Pancreas (tissue), 10 donors: ENCODE measurements at regions not wholly inside any gene's neighbourhood (a gene's known extent, or its start where the extent isn't known, plus 50 kb on each side); places are given as distances from the start of the nearest gene placed in this dataset.

ENCODE experiments used
- ATAC-seq, 4 donors: fragments of 200-7000 bp; cut with Tn5 transposase; one replicate each; pipeline versions ENCODE4 v1.8.0 to v1.9.1; 2020; ENCODE audit warnings: mild to moderate bottlenecking in 4 of 4, moderate library complexity in 4 of 4
- DNase-seq, 6 donors: peaks; one replicate each; pipeline ENCODE4 v3.0.0-alpha.2; 2020
- FAIRE-seq: peaks from 2 replicates; lab custom pipeline; 2012; peaks lifted over from hg19 to GRCh38; lab: Jason Lieb, UNC
- H3K27ac ChIP-seq, 4 donors: fragments of 200-600 bp; sonication (generic); 1 replicate in 3 of 4; 2 replicates in 1 of 4; pipeline versions ENCODE4 v1.5.0 to v1.8.0; 2020
- H3K27me3 ChIP-seq, 4 donors: fragments of 200-600 bp; one replicate each; pipeline ENCODE4 v1.8.0; 2021
- H3K36me3 ChIP-seq, 3 donors: fragments of 200-600 bp; sonication (generic) in 1 of 3; one replicate each; pipeline versions ENCODE4 v1.5.0 to v1.8.0; 2020 to 2021
- H3K4me1 ChIP-seq, 3 donors: fragments of 200-600 bp; one replicate each; pipeline ENCODE4 v1.8.0; 2021
- H3K4me3 ChIP-seq, 4 donors: fragments of 200-600 bp; sonication (generic) in 2 of 4; one replicate each; pipeline versions ENCODE4 v1.5.0 to v1.8.0; 2020 to 2021
- H3K9me3 ChIP-seq, 4 donors: fragments of 200-600 bp; one replicate each; pipeline ENCODE4 v1.8.0; 2021
- WGBS, 2 donors: extraction: QIAGEN DNeasy Blood & Tissue Kit; methylation state at CpG; one replicate each; pipeline ENCODE4 v1.1.7; 2013; 5-methylcytosine and 5-hydroxymethylcytosine counted together
- intact Hi-C, 3 donors: fragments of 100-400 bp; cut with DNase I; formaldehyde crosslinking; loops; one replicate each; pipeline versions ENCODE4 v1.11.1 to v1.14.2; 2022
- TF ChIP-seq, protein P1 (sequence below), 4 donors: fragments of 200-600 bp; sonication (generic) in 3 of 4; IDR thresholded peaks; one replicate each; pipeline versions ENCODE4 v1.5.0 to v1.8.0; 2021; ENCODE audit warnings: antibody characterized with exemption in 4 of 4
- donor health status: healthy with polysubstance abuse.
- donor health status: DM: no; HTN: no; CAD: no; lungs with moderate emphysema.
- donor health status: DM: no; HTN: no; CAD: no.
- donor health status: control.
- donor health status: control.
- donor health status: Bipolar disorder and iron deficiency.
- donor health status: DM: yes; HTN: yes; CAD: no.
- donor health status: DM: no; HTN: no; CAD: no.
- donor health status: DM: no; HTN: no; CAD: no.
- donor health status: DM: yes; HTN: yes; CAD: no.

DNA sequence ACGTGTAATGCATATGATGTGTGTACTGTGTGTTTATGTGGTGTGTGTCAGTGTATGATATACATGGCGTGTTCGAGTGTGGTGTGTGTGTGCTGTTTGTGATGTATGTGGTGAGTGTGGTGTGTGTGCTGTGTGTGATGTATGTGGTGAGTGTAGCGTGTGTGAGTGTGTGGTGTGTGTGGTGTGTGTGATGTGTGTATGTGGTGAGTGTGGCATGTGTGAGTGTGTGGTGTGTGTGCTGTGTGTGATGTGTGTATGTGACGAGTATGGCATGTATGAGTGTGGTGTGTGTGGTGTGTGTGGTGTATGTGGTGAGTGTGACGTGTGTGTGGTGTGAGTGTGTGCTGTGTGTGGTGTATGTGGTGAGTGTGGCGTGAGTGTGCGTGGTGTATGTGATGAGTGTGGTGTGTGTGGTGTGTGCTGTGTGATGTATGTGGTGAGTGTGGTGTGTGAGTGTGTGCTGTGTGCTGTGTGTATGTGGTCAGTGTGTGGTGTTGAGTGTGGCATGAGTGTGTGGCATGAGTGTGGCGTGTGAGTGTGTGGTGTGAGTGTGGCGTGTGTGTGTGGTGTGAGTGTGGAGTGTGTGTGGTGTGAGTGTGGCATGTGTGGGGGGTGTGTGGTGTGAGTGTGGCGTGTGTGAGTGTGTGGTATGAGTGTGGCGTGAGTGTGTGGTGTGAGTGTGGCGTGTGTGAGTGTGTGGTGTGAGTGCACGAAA, 56.8 kb upstream of the CKS2 start:
- Histone ChIP-seq H3K9me3 (no peaks in the 10 kb centered on the region), H3K4me3 (no peak overlapping the region), H3K27me3 (no peaks in the 10 kb centered on the region), H3K36me3 (no peaks in the 10 kb centered on the region), H3K27ac (no peak overlapping the region), H3K4me1 (no peaks in the 10 kb centered on the region)
- DNase-seq = no peak
- ATAC-seq = no peak
- WGBS, 2 donors = 88 to 89% methylated on average over 14 of the region's 14 CpGs
- FAIRE-seq = no peak
- TF ChIP-seq, protein P1, sequence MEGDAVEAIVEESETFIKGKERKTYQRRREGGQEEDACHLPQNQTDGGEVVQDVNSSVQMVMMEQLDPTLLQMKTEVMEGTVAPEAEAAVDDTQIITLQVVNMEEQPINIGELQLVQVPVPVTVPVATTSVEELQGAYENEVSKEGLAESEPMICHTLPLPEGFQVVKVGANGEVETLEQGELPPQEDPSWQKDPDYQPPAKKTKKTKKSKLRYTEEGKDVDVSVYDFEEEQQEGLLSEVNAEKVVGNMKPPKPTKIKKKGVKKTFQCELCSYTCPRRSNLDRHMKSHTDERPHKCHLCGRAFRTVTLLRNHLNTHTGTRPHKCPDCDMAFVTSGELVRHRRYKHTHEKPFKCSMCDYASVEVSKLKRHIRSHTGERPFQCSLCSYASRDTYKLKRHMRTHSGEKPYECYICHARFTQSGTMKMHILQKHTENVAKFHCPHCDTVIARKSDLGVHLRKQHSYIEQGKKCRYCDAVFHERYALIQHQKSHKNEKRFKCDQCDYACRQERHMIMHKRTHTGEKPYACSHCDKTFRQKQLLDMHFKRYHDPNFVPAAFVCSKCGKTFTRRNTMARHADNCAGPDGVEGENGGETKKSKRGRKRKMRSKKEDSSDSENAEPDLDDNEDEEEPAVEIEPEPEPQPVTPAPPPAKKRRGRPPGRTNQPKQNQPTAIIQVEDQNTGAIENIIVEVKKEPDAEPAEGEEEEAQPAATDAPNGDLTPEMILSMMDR (IDR thresholded peaks at IDR 0.05) = no peak
- intact Hi-C loops = no loop called here

DNA sequence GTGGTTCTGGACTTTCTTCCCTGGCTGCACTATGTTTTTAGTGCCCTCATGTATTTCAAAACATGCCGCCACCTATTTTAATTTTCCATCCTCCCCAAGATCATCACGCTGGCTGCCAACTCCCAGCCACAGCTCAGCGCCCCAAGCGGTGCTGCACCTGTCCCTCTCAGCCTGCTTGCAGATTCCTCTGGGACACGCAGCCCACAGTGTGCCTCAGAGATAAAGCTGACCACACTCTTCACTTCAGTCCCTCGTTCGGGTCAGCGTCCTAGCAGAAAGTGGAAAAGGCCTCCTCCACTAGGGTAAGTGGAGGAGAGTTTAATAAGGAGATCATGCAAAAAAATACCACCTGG, 56.2 kb upstream of the CKS2 start:
- Histone ChIP-seq H3K9me3 (no peaks in the 10 kb centered on the region), H3K36me3 (no peaks in the 10 kb centered on the region), H3K27ac (no peak overlapping the region), H3K4me3 (no peak overlapping the region), H3K4me1 (no peaks in the 10 kb centered on the region), H3K27me3 (no peaks in the 10 kb centered on the region)
- ATAC-seq (no peak), DNase-seq (no peak), FAIRE-seq (no peak)
- TF ChIP-seq, protein P1 (IDR thresholded peaks at IDR 0.05) = no peak
- WGBS, 2 donors = 88 to 90% methylated on average over 8 of the region's 8 CpGs
- intact Hi-C loops = no loop called here

DNA sequence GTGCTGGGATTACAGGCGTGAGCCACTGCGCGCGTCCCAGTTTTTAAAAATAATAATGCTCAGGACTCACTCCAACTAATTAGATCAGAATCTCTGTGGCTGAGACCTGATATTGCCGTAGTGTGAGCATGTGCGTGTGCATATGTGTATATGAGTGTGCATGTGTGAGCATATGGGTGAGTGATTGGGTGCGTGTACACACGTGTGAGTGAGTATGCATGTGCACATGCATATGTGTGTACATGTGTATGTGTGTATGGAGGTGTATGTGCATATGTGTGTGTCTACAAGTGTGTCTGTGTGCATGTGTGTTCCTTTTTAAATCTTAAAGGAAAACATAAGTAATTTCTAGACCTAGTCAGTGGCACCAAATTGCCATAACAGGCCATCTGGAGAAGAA, 54.8 kb upstream of the CKS2 start:
- ATAC-seq = no peak
- Histone ChIP-seq H3K27ac (no peak overlapping the region), H3K9me3 (no peaks in the 10 kb centered on the region), H3K36me3 (no peaks in the 10 kb centered on the region), H3K4me1 (no peaks in the 10 kb centered on the region), H3K27me3 (no peaks in the 10 kb centered on the region), H3K4me3 (no peak overlapping the region)
- no peak for FAIRE-seq
- 95 to 96% methylated on average over 8 of the region's 8 CpGs for WGBS, 2 donors
- intact Hi-C loops = no loop called here
- TF ChIP-seq, protein P1 (IDR thresholded peaks at IDR 0.05) = no peak
- DNase-seq = no peak

DNA sequence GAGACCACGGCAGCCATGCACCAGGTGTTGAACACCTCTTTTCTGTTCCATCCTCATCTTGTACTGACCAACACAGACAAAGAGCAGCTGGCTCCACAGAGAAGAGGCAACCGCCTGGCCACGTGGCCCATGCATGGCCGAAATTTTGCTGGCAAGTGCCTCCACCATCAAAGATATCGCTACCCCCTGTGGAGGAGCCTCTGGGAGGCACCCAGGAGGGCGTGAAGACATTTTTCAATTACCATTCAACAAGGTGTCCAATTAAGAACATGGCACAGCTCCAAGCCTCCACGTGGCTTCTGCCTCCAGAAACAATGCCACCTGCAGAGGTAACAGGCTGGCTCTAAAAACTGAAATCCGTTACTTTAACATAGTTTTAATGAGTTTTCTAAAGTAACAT, 54.4 kb upstream of the CKS2 start:
- no peaks in the 10 kb centered on the region for H3K4me1 ChIP-seq
- DNase-seq = no peak
- intact Hi-C loops = no loop called here
- no peak for ATAC-seq
- no peak overlapping the region for H3K4me3 ChIP-seq
- no peaks in the 10 kb centered on the region for H3K36me3 ChIP-seq
- TF ChIP-seq, protein P1 (IDR thresholded peaks at IDR 0.05) = no peak
- FAIRE-seq = no peak
- 82 to 85% methylated on average over 8 of the region's 8 CpGs for WGBS, 2 donors
- H3K9me3 ChIP-seq = no peaks in the 10 kb centered on the region
- no peaks in the 10 kb centered on the region for H3K27me3 ChIP-seq
- no peak overlapping the region for H3K27ac ChIP-seq

DNA sequence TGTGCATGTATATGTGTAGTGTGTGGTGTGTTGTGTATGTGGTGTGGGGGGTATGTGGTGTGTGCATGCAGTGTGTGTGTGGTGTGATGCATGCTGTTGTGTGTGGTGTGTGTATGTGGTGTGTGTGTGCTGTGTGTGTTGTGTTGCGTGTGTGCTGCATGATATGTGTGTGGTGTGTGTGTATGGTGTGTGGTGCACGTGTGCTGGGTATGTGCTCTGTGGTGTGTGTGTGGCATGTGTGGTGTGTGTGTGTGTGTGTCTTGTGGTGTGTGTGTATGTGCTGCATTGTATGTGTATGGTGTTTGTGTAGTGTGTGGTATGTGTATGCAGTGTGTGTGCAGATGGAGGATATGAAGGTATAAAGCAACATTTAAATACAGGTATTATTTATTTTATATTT, 50.5 kb upstream of the CKS2 start:
- no peak overlapping the region for H3K4me3 ChIP-seq
- no peaks in the 10 kb centered on the region for H3K27me3 ChIP-seq
- intact Hi-C loops = no loop called here
- no peaks in the 10 kb centered on the region for H3K9me3 ChIP-seq
- TF ChIP-seq, protein P1 (IDR thresholded peaks at IDR 0.05) = no peak
- no peak for DNase-seq
- H3K4me1 ChIP-seq = no peaks in the 10 kb centered on the region
- no peak overlapping the region for H3K27ac ChIP-seq
- H3K36me3 ChIP-seq = no peaks in the 10 kb centered on the region
- ATAC-seq = no peak
- no peak for FAIRE-seq
- 84 to 94% methylated on average over 2 of the region's 2 CpGs for WGBS, 2 donors
